IMR-90 (cell line): ENCODE measurements at regions not wholly inside any gene's neighbourhood (a gene's known extent, or its start where the extent isn't known, plus 50 kb on each side); places are given as distances from the start of the nearest gene placed in this dataset.

ENCODE experiments used
- ATAC-seq: fragments of 200-7000 bp; cut with Tn5 transposase; 2 replicates; pipeline ENCODE4 v1.9.1; 2020; ENCODE audit warnings: low read depth, mild to moderate bottlenecking, moderate library complexity
- BruUV-seq: library from RNA; stranded (reverse); fragments of 400-500 nt; replicated peaks from 2 replicates; lab custom pipeline; 2021; lab: Mats Ljungman, UMichigan
- CTCF ChIA-PET: fragments of 300-600 bp; formaldehyde crosslinking; extraction: SDS; loops from one replicate; lab custom pipeline; 2021; ENCODE audit warnings: antibody characterized with exemption; lab: Yijun Ruan, JAX
- POLR2A ChIA-PET: fragments of 300-600 bp; sonication (Branson Sonifier 250); formaldehyde crosslinking; loops from one replicate; lab custom pipeline; 2022; ENCODE audit warnings: antibody characterized with exemption; ENCODE audit not compliant: unreplicated experiment; lab: Charles Lee
- DNase-seq: peaks from one replicate; pipeline ENCODE4 v3.0.0; 2013
- H2AFZ ChIP-seq: replicated peaks from 2 replicates; pipeline ENCODE3; 2013; ENCODE audit warnings: low read length, mild to moderate bottlenecking; ENCODE audit not compliant: poor library complexity
- H2AK5ac ChIP-seq: 2 replicates; pipeline ENCODE4 v1.6.1; 2013; ENCODE audit warnings: low read depth, low read length, inconsistent platforms
- H2AK9ac ChIP-seq: replicated peaks from 2 replicates; pipeline ENCODE3; 2013; ENCODE audit warnings: mild to moderate bottlenecking, low read depth, low read length, moderate library complexity; ENCODE audit not compliant: poor library complexity
- H2BK120ac ChIP-seq: 2 replicates; pipeline ENCODE4 v1.6.1; 2013; ENCODE audit warnings: low read depth, low read length, inconsistent platforms
- H2BK15ac ChIP-seq: 3 replicates; pipeline ENCODE4 v1.6.1; 2013; ENCODE audit warnings: low read depth, low read length, inconsistent platforms
- H2BK20ac ChIP-seq: 2 replicates; pipeline ENCODE4 v1.6.1; 2013; ENCODE audit warnings: low read depth, mild to moderate bottlenecking, inconsistent platforms, low read length, moderate library complexity
- H2BK5ac ChIP-seq: 2 replicates; pipeline ENCODE4 v1.6.1; 2013; ENCODE audit warnings: mild to moderate bottlenecking, low read depth, low read length, inconsistent platforms; ENCODE audit not compliant: poor library complexity, severe bottlenecking
- H3K14ac ChIP-seq: replicated peaks from 2 replicates; pipeline ENCODE4 v1.6.1; 2013; ENCODE audit warnings: low read depth, low read length, inconsistent platforms
- H3K18ac ChIP-seq: 2 replicates; pipeline ENCODE4 v1.6.1; 2013; ENCODE audit warnings: low read depth, low read length, control low read depth
- H3K23ac ChIP-seq: 2 replicates; pipeline ENCODE4 v1.6.1; 2013; ENCODE audit warnings: low read depth, low read length, inconsistent platforms
- H3K27ac ChIP-seq: 2 replicates; pipeline ENCODE4 v1.5.1; 2013; ENCODE audit warnings: mild to moderate bottlenecking, control low read depth, low read length; ENCODE audit not compliant: insufficient read depth
- H3K27me3 ChIP-seq: 2 replicates; pipeline ENCODE4 v1.6.1; 2013; ENCODE audit warnings: low read length; ENCODE audit not compliant: control insufficient read depth, insufficient read depth
- H3K36me3 ChIP-seq: 2 replicates; pipeline ENCODE4 v1.6.1; 2013; ENCODE audit warnings: low read length, mixed read lengths; ENCODE audit not compliant: control insufficient read depth, insufficient read depth
- H3K4ac ChIP-seq: 2 replicates; pipeline ENCODE4 v1.6.1; 2013; ENCODE audit warnings: low read depth, low read length, inconsistent platforms
- H3K4me1 ChIP-seq: 2 replicates; pipeline ENCODE4 v1.6.1; 2013; ENCODE audit warnings: low read length, mixed read lengths; ENCODE audit not compliant: control insufficient read depth, insufficient read depth
- H3K4me2 ChIP-seq: 2 replicates; pipeline ENCODE4 v1.6.1; 2013; ENCODE audit warnings: low read depth, mild to moderate bottlenecking, control low read depth, low read length, moderate library complexity
- H3K4me3 ChIP-seq: 2 replicates; pipeline ENCODE4 v1.5.1; 2013; ENCODE audit warnings: low read depth, mild to moderate bottlenecking, control low read depth, low read length, moderate library complexity; ENCODE audit not compliant: insufficient read depth
- H3K56ac ChIP-seq: 2 replicates; pipeline ENCODE4 v1.6.1; 2013; ENCODE audit warnings: low read length, inconsistent platforms; ENCODE audit not compliant: insufficient read depth; ENCODE audit errors: extremely low read depth
- H3K79me1 ChIP-seq, 2 experiments: 2 replicates each; pipeline ENCODE4 v1.6.1; 2013; ENCODE audit warnings: low read length in 2 of 2, inconsistent platforms in 1 of 2, low read depth in 1 of 2
- H3K9ac ChIP-seq: 2 replicates; pipeline ENCODE4 v1.6.1; 2013; ENCODE audit warnings: low read depth, low read length, control low read depth
- H3K9me1 ChIP-seq: 2 replicates; pipeline ENCODE4 v1.6.1; 2013; ENCODE audit warnings: low read length, inconsistent platforms; ENCODE audit not compliant: insufficient read depth
- H3K9me3 ChIP-seq: 2 replicates; pipeline ENCODE4 v1.6.1; 2013; ENCODE audit warnings: low read length; ENCODE audit not compliant: control insufficient read depth, insufficient read depth
- H4K20me1 ChIP-seq: 2 replicates; pipeline ENCODE4 v1.6.1; 2013; ENCODE audit warnings: low read length, inconsistent platforms; ENCODE audit not compliant: insufficient read depth
- H4K5ac ChIP-seq: 2 replicates; pipeline ENCODE4 v1.6.1; 2013; ENCODE audit warnings: mild to moderate bottlenecking, low read depth, low read length, control low read depth
- H4K8ac ChIP-seq, 2 experiments: 2 replicates each; pipeline ENCODE4 v1.6.1; 2013; ENCODE audit warnings: low read depth in 2 of 2, low read length in 2 of 2, control low read depth in 1 of 2, inconsistent platforms in 1 of 2
- H4K91ac ChIP-seq: 2 replicates; pipeline ENCODE4 v1.6.1; 2013; ENCODE audit warnings: low read depth, low read length, inconsistent platforms; ENCODE audit not compliant: insufficient read depth
- CEBPB ChIP-seq: IDR thresholded peaks from 2 replicates; pipeline ENCODE4 v1.6.1; 2012; ENCODE audit warnings: low read depth, low read length, improper control_type of control experiment
- MAZ ChIP-seq: IDR thresholded peaks from 2 replicates; pipeline ENCODE4 v1.6.1; 2012; ENCODE audit warnings: low read depth, mild to moderate bottlenecking, low read length, improper control_type of control experiment, moderate library complexity, borderline replicate concordance
- MXI1 ChIP-seq: IDR thresholded peaks from 2 replicates; pipeline ENCODE4 v1.6.1; 2012; ENCODE audit warnings: low read depth, mild to moderate bottlenecking, low read length, moderate library complexity, borderline replicate concordance
- NFE2L2 ChIP-seq: fragments of 150-350 bp; IDR thresholded peaks from 2 replicates; pipeline ENCODE4 v1.6.1; 2016; ENCODE audit warnings: low read depth, mild to moderate bottlenecking, low read length
- WGBS, 2 experiments: methylation state at CpG; one replicate each; pipeline versions ENCODE4 v1.1.5 to v1.1.7; 2013; ENCODE audit warnings: missing lambda C conversion rate in 2 of 2; ENCODE audit not compliant: insufficient read length in 1 of 2; ENCODE audit errors: extremely low coverage in 2 of 2; 5-methylcytosine and 5-hydroxymethylcytosine counted together
- dilution Hi-C: fragments of 300-500 bp; cut with HindIII; formaldehyde crosslinking; loops from one replicate; pipeline ENCODE4 v1.14.3; 2018; ENCODE audit warnings: low sequenced_read_pairs; ENCODE audit not compliant: unreplicated experiment
- in situ Hi-C: fragments of 300-500 bp; cut with MboI; formaldehyde crosslinking; loops from 3 replicates; pipeline ENCODE4 v1.14.3; 2019; ENCODE audit warnings: low sequenced_read_pairs, inconsistent platforms, mixed read lengths
- intact Hi-C: fragments of 100-400 bp; cut with micrococcal nuclease; formaldehyde crosslinking; loops from 2 replicates; pipeline ENCODE4 v1.10.0; 2022
- TF ChIP-seq, protein P1 (sequence below): fragments of 150-350 bp; IDR thresholded peaks from 2 replicates; pipeline ENCODE4 v1.6.1; 2016; ENCODE audit warnings: low read depth, mild to moderate bottlenecking, low read length, moderate library complexity, borderline replicate concordance

GRCh38 chr12:25004447-25004846 lies 55.5 kb upstream of the BCAT1 start:
- no TSS peak for BruUV-seq
- Histone ChIP-seq H3K27me3 (no peaks in the 10 kb centered on the region), H3K9me3 (no peaks in the 10 kb centered on the region), H2BK15ac (no peak overlapping the region), H2AK9ac (no peak overlapping the region), H3K14ac (no peak overlapping the region), H2AK5ac (no peak overlapping the region), H4K5ac (no peak overlapping the region), H3K4me2 (no peak overlapping the region), H2AFZ (no peak overlapping the region), H4K91ac (no peak overlapping the region), H3K23ac (no peak overlapping the region), H3K79me1 (no peaks in the 10 kb centered on the region), H3K18ac (no peak overlapping the region), H3K27ac (no peak overlapping the region), H2BK5ac (no peak overlapping the region), H3K9me1 (no peaks in the 10 kb centered on the region), H3K56ac (no peak overlapping the region), H3K4ac (no peak overlapping the region), H3K4me3 (no peak overlapping the region), H2BK120ac (no peak overlapping the region), H3K9ac (no peak overlapping the region), H3K4me1 (no peaks in the 10 kb centered on the region), H4K20me1 (no peaks in the 10 kb centered on the region), H4K8ac (no peak overlapping the region), H2BK20ac (no peak overlapping the region), H3K36me3 (no peaks in the 10 kb centered on the region)
- DNase-seq (no peak), ATAC-seq (no peak)
- POLR2A ChIA-PET, result no interaction called here
- in situ Hi-C loops, result no loop called here
- WGBS, 2 experiments, result 100% methylated on average over 1 of the region's 7 CpGs; no CpG with 5 or more reads in 1 of the 2 experiments
- CTCF ChIA-PET, result no interaction called here
- intact Hi-C loops, result no loop called here
- dilution Hi-C loops, result no loop called here
- TF ChIP-seq CEBPB, result no peak
- no peak for TF ChIP-seq MAZ
- TF ChIP-seq, protein P1, sequence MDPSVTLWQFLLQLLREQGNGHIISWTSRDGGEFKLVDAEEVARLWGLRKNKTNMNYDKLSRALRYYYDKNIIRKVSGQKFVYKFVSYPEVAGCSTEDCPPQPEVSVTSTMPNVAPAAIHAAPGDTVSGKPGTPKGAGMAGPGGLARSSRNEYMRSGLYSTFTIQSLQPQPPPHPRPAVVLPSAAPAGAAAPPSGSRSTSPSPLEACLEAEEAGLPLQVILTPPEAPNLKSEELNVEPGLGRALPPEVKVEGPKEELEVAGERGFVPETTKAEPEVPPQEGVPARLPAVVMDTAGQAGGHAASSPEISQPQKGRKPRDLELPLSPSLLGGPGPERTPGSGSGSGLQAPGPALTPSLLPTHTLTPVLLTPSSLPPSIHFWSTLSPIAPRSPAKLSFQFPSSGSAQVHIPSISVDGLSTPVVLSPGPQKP, result no peak
- TF ChIP-seq MXI1, result no peak
- no peak for TF ChIP-seq NFE2L2
